SK-N-SH (cell line): ENCODE measurements at regions not wholly inside any gene's neighbourhood (a gene's known extent, or its start where the extent isn't known, plus 50 kb on each side); places are given as distances from the start of the nearest gene placed in this dataset.

Experiments
- CTCF ChIP-seq: fragments of 200-600 bp; sonication (generic); IDR thresholded peaks from 2 replicates; pipeline ENCODE4 v1.6.1; 2017; ENCODE audit warnings: antibody characterized with exemption, mild to moderate bottlenecking, moderate library complexity
- FOSL2 ChIP-seq: IDR thresholded peaks from 2 replicates; pipeline ENCODE4 v1.4.0; 2012; ENCODE audit warnings: low read depth, mild to moderate bottlenecking, moderate library complexity, borderline replicate concordance
- RCOR1 ChIP-seq: fragments of 150-350 bp; IDR thresholded peaks from 2 replicates; pipeline ENCODE4 v1.6.1; 2017; ENCODE audit warnings: antibody characterized with exemption, low read length
- TAF1 ChIP-seq: IDR thresholded peaks from 2 replicates; pipeline ENCODE4 v1.6.1; 2012; ENCODE audit warnings: low read depth, mild to moderate bottlenecking, low read length, moderate library complexity, borderline replicate concordance
- TF ChIP-seq, protein P1 (sequence below): fragments of 150-350 bp; IDR thresholded peaks from 2 replicates; pipeline ENCODE4 v1.6.1; 2016; ENCODE audit warnings: mild to moderate bottlenecking, low read depth, low read length

DNA sequence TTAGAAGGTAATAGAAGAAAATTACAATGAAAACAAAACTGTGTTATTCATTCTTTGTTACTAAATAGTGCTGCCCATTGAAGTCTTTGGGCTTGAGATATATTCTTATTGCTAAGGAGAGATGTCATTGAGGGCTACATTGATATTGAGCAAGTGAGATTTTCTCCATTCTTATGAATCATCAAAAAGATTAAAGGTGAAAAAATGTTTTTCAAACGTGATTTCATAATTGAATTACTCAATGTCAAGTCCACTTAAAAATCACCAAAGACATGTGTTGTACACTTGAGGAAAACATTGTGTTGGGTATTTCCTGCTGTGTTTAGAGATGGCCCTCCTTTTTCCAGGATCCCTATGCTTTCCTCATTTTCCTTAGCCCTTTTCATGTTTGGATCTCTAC, 448.1 kb downstream of the NFIB start:
- TF ChIP-seq TAF1: no peak
- TF ChIP-seq, protein P1, sequence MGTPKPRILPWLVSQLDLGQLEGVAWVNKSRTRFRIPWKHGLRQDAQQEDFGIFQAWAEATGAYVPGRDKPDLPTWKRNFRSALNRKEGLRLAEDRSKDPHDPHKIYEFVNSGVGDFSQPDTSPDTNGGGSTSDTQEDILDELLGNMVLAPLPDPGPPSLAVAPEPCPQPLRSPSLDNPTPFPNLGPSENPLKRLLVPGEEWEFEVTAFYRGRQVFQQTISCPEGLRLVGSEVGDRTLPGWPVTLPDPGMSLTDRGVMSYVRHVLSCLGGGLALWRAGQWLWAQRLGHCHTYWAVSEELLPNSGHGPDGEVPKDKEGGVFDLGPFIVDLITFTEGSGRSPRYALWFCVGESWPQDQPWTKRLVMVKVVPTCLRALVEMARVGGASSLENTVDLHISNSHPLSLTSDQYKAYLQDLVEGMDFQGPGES: no peak
- no peak for TF ChIP-seq CTCF
- TF ChIP-seq FOSL2: no peak
- no peak for TF ChIP-seq RCOR1
